Adipocyte (in vitro differentiated cells): ENCODE measurements at regions not wholly inside any gene's neighbourhood (a gene's known extent, or its start where the extent isn't known, plus 50 kb on each side); places are given as distances from the start of the nearest gene placed in this dataset.
"Not testable (repeated sequence)": the region's sequence is repeated elsewhere in the genome, so short reads cannot be mapped to it uniquely, and the experiment has no call there.

Experiments
- DNase-seq: peaks from one replicate; pipeline ENCODE4 v3.0.0-alpha.2; 2015; ENCODE audit warnings: low read depth
- H3K27me3 ChIP-seq: replicated peaks from 2 replicates; pipeline ENCODE4 v1.7.0; 2013; ENCODE audit warnings: mild to moderate bottlenecking, low read length, moderate library complexity; ENCODE audit not compliant: control insufficient read depth, insufficient read depth
- H3K36me3 ChIP-seq: 2 replicates; pipeline ENCODE4 v1.7.0; 2013; ENCODE audit warnings: low read length, mild to moderate bottlenecking, moderate library complexity; ENCODE audit not compliant: control insufficient read depth, insufficient read depth, severe bottlenecking
- H3K4me1 ChIP-seq: 2 replicates; pipeline ENCODE4 v1.7.0; 2013; ENCODE audit warnings: mild to moderate bottlenecking, low read length, moderate library complexity; ENCODE audit not compliant: control insufficient read depth, insufficient read depth
- H3K4me3 ChIP-seq: 2 replicates; pipeline ENCODE4 v1.7.0; 2013; ENCODE audit warnings: mild to moderate bottlenecking, low read length, moderate library complexity
- H3K9ac ChIP-seq: 2 replicates; pipeline ENCODE4 v1.7.0; 2013; ENCODE audit warnings: mild to moderate bottlenecking, low read length, moderate library complexity
- H3K9me3 ChIP-seq: 2 replicates; pipeline ENCODE4 v1.7.0; 2013; ENCODE audit warnings: mild to moderate bottlenecking, low read length, moderate library complexity; ENCODE audit not compliant: control insufficient read depth

GRCh38 chr1:78331799-78332198 lies 159.0 kb upstream of the PTGFR start:
- no peak for DNase-seq
- H3K9me3 ChIP-seq = no peaks in the 10 kb centered on the region
- no peaks in the 10 kb centered on the region for H3K27me3 ChIP-seq
- peaks cover 14% of the 10 kb centered on the region for H3K4me1 ChIP-seq
- no peaks in the 10 kb centered on the region for H3K36me3 ChIP-seq
- no peak overlapping the region for H3K4me3 ChIP-seq
- H3K9ac ChIP-seq = no peak overlapping the region

GRCh38 chr1:78333502-78333901 lies 157.3 kb upstream of the PTGFR start:
- Histone ChIP-seq H3K36me3 (no peaks in the 10 kb centered on the region), H3K9me3 (no peaks in the 10 kb centered on the region), H3K4me3 (no peak overlapping the region), H3K4me1 (peaks cover 14% of the 10 kb centered on the region), H3K9ac (no peak overlapping the region), H3K27me3 (no peaks in the 10 kb centered on the region)
- no peak for DNase-seq

DNA sequence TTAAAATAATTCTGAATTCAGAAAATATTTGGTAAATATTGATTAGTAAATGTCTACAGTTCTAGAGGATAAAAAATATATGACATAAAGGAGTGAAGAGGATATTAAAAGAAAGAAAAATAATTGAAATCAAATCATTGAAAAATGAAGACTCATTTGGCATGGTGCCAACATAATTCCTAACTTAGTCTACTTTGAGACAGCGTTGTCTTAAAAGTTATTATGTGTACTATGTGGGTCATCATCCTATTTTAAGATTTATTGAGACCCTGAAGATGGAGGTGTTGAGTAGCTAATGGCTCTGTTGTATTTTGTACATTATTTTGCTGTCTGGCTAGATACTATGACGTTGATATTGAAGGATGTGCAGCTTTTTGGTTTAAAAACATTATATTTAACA lies 156.7 kb upstream of the PTGFR start:
- Histone ChIP-seq H3K27me3 (no peaks in the 10 kb centered on the region), H3K36me3 (no peaks in the 10 kb centered on the region), H3K4me1 (peaks cover 16% of the 10 kb centered on the region), H3K4me3 (no peak overlapping the region), H3K9me3 (no peaks in the 10 kb centered on the region), H3K9ac (no peak overlapping the region)
- no peak for DNase-seq

DNA sequence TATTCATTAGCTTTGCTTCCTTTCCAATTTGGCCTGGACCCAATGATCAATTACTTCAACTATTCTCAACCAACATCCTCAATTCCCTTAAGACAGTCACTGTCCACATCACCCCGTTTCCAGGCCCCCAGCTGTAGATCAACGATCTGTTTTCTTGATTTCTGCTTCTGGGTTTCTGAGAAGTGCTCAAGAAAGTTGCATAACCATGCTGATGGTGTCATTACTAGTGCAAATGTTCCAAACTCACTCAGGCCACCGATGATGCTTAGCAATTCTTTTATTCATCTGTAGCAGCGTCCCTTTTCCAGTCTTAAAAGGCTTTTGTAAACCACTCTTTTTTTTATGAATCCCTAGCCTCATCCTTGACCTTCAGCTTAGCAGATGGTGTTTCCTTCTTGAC lies 155.8 kb upstream of the PTGFR start:
- Histone ChIP-seq H3K4me1 (peaks cover 24% of the 10 kb centered on the region), H3K4me3 (peak overlapping the region; percentile 31), H3K27me3 (no peaks in the 10 kb centered on the region), H3K36me3 (no peaks in the 10 kb centered on the region), H3K9ac (no peak overlapping the region), H3K9me3 (no peaks in the 10 kb centered on the region)
- DNase-seq = no peak

GRCh38 chr1:78336751-78337150 lies 154.0 kb upstream of the PTGFR start:
- H3K9ac ChIP-seq, H3K4me3 ChIP-seq, H3K36me3 ChIP-seq, DNase-seq, H3K27me3 ChIP-seq, H3K9me3 ChIP-seq: not testable (repeated sequence)
- H3K4me1 ChIP-seq = peaks cover 39% of the 10 kb centered on the region

DNA sequence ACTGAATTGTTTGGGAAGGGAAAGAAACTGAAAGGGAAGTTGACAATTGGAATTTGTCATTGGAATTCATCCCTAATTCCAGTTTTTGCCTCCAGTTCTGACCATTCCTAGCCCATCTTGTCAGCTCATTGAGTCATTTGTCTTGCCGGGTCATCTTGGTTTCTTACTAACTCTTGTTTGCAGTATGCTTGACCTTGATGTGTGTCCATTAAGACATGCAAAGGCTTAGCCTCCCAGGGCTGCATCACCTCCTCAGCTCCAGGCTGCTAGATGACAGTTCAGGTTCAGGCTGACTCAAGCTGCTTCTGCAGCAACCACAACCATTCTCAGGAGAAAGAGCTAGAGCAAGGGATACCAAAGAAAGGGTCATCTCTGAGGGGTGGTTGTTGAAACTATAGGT lies 151.3 kb upstream of the PTGFR start:
- H3K27me3 ChIP-seq = no peaks in the 10 kb centered on the region
- H3K9me3 ChIP-seq = no peaks in the 10 kb centered on the region
- H3K36me3 ChIP-seq = no peaks in the 10 kb centered on the region
- peak overlapping the region; percentile 81 for H3K9ac ChIP-seq
- H3K4me1 ChIP-seq = peaks cover 36% of the 10 kb centered on the region
- peak; percentile 36 for DNase-seq
- peak overlapping the region; percentile 6 for H3K4me3 ChIP-seq

DNA sequence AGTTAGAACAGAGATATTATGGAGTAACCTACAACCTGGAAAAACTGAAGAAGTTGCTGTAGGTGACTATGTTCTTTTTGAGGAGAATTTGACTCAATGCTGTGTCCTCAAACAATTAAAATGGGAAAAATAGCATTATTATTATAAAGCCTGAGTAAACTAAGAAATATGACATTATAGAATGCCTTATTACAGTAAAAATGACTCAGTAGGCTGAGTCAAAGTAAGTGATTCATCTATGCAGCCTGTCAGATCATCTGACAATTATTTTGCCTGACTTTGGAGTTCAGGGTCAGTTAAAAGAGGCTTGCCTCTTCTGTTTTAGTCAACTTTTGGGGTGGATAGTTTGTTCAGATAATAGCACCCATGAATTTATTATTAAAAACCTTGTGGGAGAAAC lies 150.8 kb upstream of the PTGFR start:
- H3K9ac ChIP-seq = peak overlapping the region; percentile 81
- H3K4me3 ChIP-seq = peak overlapping the region; percentile 47
- no peaks in the 10 kb centered on the region for H3K9me3 ChIP-seq
- no peaks in the 10 kb centered on the region for H3K27me3 ChIP-seq
- no peaks in the 10 kb centered on the region for H3K36me3 ChIP-seq
- peaks cover 31% of the 10 kb centered on the region for H3K4me1 ChIP-seq
- DNase-seq = peak; percentile 80

DNA sequence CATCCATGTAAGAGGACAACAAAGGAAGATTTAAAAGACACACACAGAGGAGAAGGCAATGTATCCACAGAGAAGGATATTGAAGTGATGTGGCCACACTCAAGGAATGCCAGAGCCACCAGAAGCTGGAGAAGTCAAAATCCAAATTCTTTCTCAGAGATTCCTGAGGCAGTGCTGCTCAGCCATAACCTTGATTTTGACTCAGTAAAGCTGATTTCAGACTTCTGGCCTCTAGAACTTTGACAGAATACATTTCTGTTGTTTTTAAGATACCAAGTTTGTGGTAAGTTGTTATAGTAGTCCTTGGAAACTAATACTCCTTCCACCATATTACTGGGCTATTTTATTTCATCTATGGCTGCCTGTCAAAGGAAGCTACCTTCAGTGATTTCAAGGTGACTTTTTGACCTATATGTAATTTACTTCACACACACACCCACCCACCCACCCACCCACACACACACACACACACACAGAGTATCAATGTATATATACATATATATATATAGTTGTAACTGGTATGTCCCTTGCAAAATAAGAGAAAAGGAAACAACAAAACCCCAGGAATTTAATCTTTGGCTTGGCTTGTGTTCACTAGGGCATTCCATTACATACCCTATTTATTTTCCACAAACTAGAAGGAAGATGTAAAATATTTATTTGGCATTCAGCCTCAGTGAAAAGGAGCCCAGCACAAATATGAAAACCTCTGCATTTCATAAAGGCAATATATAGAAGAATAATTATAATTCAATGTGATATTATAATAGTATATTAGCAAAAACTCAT lies 142.1 kb upstream of the PTGFR start:
- Histone ChIP-seq H3K27me3 (no peaks in the 10 kb centered on the region), H3K4me3 (no peak overlapping the region), H3K9ac (no peak overlapping the region), H3K9me3 (no peaks in the 10 kb centered on the region), H3K4me1 (no peaks in the 10 kb centered on the region), H3K36me3 (no peaks in the 10 kb centered on the region)
- DNase-seq = peak; percentile 57

- Histone ChIP-seq H3K9me3 (no peaks in the 10 kb centered on the region), H3K27me3 (no peaks in the 10 kb centered on the region), H3K4me3 (no peak overlapping the region), H3K9ac (no peak overlapping the region), H3K36me3 (no peaks in the 10 kb centered on the region), H3K4me1 (peaks cover 12% of the 10 kb centered on the region)
- DNase-seq = peak; percentile 21
Measured at GRCh38 chr1:78351551-78352216, 139.1 kb upstream of the PTGFR start.

- Histone ChIP-seq H3K4me1 (peaks cover 12% of the 10 kb centered on the region), H3K9me3 (no peaks in the 10 kb centered on the region), H3K27me3 (no peaks in the 10 kb centered on the region), H3K4me3 (peak overlapping the region; percentile 22), H3K36me3 (no peaks in the 10 kb centered on the region), H3K9ac (peak overlapping the region; percentile 50)
- DNase-seq = peak; percentile 76
Measured at GRCh38 chr1:78355656-78356055, 135.1 kb upstream of the PTGFR start.

GRCh38 chr1:78358165-78358564 lies 132.6 kb upstream of the PTGFR start:
- DNase-seq = no peak
- no peak overlapping the region for H3K9ac ChIP-seq
- no peaks in the 10 kb centered on the region for H3K9me3 ChIP-seq
- H3K4me1 ChIP-seq = peaks cover 12% of the 10 kb centered on the region
- H3K4me3 ChIP-seq = no peak overlapping the region
- H3K36me3 ChIP-seq = no peaks in the 10 kb centered on the region
- H3K27me3 ChIP-seq = no peaks in the 10 kb centered on the region
